GM19099 (cell line): ENCODE measurements at regions not wholly inside any gene's neighbourhood (a gene's known extent, or its start where the extent isn't known, plus 50 kb on each side); places are given as distances from the start of the nearest gene placed in this dataset.

Source experiments
- POLR2A ChIP-seq: IDR thresholded peaks from 3 replicates; pipeline ENCODE4 v1.6.1; 2011; ENCODE audit warnings: low read depth; ENCODE audit not compliant: insufficient read length; ENCODE audit errors: extremely low read depth

DNA sequence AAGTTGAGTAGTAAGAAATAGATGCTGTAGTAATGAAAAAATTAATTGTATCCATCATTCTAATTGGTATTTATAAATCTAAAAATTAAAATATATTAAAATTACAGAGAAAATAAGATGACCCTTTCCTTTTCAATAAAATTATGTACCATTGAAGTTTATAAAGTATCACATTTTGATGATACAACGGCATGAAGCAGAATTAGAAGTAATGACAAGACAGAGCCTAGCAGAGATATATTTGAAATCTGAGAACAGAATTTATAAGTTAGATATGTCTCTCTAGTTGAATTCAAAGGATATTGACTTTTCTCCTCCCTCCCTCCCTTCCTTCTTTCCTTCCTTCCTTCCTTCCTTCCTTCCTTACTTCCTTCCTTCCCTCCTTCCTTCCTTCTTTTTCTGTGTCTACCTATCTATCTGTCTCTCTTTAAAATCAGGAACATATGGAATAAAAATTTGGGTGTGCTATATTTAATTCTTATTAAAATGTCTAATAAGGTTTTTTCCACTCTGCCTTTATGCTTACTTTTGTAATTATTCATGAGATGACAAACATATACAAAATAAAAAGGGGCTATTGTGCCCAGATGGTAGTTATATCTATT lies 258.5 kb upstream of the CD180 start:
- no peak for TF ChIP-seq POLR2A

DNA sequence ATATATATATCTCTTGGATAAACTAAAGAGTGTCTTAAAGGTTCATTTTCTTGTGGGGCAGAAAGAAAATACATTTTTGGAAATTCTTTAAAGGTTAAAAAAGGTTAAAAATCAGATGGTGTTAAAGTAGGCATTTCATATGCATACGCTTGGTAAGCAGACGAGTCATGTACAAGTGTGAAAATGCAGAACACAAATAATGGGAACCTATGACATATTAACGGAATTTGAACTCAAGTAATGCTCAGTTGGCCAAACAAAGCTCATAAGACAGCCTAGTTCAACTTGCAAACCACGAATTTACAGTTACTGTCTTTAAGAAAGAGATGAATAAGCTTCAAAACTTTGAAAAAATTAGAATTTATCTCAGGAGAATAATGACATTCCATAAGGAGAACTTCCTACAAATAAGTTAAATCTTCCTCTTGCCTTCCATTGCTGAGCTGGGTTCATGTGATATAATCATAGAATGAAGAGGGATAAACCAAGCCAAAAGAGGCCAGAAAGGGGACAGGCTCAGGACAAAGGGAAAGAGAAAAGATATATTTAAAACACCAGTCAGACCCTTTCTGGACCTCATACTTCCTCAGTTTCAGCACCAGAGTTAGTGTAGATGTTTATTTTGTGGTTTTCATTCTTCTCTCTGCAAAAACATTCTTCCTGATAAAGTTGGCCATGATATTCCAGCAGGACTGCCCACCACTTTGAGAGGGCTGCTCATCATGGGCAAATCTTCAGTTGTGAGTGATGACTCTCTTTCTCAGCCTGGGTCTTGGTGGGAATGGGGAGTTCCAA lies 256.7 kb upstream of the CD180 start:
- TF ChIP-seq POLR2A = no peak

DNA sequence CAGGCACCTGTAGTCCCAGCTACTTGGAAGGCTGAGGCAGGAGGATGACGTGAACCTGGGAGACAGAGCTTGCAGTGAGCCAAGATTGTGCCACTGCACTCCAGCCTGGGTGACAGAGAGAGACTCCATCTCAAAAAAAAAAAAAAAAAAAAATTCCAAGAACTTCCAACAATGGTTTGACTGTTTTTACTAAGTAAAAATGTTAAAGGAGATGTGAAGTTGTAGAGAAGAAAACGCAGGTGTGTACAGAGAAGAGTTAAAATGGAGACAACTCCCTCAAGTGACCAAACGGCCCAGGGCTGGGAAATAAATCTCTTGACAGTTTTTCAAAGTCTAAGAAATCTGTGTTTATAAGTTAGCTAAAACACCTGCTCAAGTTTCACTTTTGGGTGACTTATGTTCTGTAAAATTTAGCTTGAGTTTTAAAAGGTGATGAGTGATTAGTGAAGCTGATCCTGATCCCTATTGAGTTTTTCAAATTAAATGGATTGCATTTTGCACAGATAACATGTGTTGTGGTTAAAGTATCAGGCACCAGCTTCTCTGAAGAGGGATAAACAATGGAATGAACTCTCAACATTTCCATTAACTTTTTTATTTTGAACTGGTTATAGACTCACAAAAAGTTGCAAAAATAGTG lies 255.2 kb upstream of the CD180 start:
- TF ChIP-seq POLR2A = no peak

DNA sequence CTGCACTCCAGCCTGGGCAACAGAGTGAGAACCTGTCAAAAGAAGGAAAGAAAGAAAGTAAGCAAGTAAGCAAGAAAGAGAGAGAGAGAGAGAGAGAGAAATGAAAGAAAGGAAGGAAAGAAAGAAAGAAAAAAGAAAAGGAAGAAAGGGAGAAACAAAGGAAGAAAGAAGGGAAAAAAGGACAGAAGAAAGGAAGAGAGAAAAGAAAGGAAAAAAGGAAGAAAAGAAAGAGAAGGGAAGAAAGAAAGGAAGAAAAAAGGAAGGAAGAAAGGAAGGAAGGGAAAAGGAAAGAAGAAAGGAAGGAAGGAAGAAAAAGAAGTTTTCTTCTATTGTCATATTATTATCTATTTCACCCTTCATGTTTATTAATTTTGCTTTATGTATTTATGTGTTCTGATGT lies 251.1 kb upstream of the CD180 start:
- TF ChIP-seq POLR2A = no peak

- TF ChIP-seq POLR2A = no peak
Measured at GRCh38 chr5:67437905-67438845, 241.6 kb upstream of the CD180 start.

DNA sequence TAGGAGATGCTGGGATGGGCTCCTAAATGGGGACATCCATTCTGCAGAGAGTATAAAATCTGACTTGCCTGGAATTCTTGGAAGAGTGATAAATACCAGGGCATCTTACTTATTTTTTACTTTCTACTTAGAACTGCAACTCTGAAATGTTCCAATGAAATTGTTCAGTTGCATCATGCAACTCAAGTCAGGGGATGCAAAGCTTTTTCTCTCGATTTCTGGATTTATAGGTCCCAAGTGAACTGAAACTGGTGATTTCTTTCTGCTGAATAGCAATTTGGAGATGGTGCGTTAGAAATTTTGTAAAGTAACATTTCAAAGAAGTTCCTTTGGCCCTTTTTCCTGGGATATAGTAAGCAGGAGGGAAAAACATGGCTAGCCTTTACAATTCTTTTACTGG lies 238.4 kb upstream of the CD180 start:
- TF ChIP-seq POLR2A = no peak

- TF ChIP-seq POLR2A = no peak
Measured at GRCh38 chr5:67434466-67434865, 237.9 kb upstream of the CD180 start.

DNA sequence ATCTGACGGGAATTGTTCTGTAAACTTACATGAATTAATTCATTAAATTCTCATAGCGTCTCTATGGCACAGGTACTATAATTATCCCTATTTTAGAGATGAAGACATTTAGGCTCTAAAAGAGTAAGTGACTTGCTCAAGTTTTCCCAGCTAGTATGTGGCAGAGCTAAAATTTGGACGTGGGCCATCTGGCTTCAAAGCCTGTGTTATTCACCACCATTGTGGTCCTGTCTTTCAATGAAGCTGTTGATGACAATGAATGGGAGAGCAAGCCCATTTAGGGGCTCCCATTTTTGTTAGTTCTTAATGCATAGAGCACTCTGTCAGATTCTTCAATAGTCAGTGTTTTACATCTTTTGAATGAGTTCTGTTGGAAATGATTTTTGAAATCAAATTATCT lies 236.0 kb upstream of the CD180 start:
- no peak for TF ChIP-seq POLR2A

- TF ChIP-seq POLR2A = no peak
Measured at GRCh38 chr5:67431191-67431590, 234.6 kb upstream of the CD180 start.

DNA sequence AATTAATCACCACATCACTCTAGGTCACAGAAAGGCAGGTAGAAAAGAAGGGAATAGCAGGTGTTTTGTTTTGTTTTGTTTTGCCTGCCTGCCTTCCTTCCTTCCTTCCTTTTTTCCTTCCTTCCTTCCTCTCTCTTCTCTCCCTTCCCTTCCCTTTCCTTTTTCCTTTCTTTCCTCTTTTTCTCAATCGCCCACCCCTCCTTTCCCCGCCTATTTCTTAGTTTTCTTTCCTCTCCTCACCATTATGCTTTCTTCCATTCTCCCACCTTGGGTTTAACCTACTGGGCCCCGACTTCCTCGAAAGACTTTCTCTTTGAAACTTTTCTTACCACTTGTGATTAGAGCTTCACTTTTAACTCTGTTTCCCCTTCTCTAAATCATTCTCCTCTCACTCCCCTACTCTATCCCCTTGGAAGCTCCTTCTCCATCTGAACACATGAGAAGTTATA lies 231.3 kb upstream of the CD180 start:
- TF ChIP-seq POLR2A = no peak

DNA sequence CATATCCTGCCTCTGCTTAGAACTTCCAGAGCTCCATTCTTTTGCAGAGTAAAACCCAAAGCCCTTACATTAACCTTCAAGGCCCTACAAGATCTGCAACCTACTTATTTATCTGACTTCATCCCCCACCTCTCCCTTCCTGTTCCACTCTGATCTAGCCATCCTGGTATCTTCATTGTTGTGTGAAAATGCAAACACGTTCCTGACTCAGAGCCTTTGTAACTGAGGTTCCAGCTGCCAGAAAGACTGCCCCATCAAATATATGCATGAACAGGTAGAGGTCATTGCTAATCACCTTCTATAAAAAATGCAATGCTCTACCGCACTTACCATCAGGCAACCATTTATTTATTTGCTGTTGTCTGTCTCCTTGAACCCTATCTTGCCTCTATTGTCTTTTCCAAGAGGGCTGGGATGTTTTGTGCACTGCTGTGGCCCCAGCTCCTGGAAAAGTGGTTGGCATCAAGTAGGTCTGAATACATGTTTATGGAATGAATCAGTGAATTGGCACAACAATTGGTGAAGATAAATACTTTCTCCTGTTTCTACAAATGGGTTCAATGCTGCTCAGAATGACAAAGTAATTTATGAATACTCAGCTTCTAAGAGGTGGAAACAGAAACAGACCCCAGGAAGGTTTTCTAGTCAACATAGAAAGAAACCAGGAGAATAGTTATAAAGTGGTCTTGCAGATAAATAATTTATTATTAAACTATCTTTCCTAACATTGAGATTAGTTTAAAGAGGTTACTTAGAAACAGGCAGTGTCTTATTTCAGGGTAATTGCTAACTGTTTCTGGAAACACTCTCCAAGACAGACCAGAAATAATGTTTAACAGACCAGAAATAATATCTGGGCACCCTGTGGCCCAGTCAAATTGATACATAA lies 230.6 kb upstream of the CD180 start:
- no peak for TF ChIP-seq POLR2A

- no peak for TF ChIP-seq POLR2A
Measured at GRCh38 chr5:67425514-67425913, 228.9 kb upstream of the CD180 start.

- no peak for TF ChIP-seq POLR2A
Measured at GRCh38 chr5:67417839-67418238, 221.2 kb upstream of the CD180 start.

DNA sequence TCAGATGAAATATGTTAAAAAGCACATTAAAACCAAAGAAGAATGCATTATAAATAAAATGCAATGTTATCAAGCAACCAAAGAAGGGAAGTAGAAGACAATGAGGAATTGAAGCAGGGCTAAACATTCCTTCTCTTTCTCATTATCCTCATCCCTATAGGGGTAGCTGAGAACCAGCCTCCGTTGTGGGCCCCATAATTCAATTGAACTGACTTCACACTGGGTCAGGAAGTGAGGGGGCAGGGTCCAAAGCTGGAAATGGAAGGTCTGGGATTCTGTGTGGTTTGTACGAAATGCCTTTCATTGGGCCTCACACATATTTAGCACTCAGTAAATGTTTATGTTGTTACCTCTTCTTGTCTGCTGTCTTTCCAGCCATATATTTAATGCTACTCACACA lies 220.4 kb upstream of the CD180 start:
- TF ChIP-seq POLR2A = no peak
